ENCODE measurements at regions not wholly inside any gene's neighbourhood (a gene's known extent, or its start where the extent isn't known, plus 50 kb on each side); places are given as distances from the start of the nearest gene placed in this dataset.

- TF ChIP-seq, protein P1, sequence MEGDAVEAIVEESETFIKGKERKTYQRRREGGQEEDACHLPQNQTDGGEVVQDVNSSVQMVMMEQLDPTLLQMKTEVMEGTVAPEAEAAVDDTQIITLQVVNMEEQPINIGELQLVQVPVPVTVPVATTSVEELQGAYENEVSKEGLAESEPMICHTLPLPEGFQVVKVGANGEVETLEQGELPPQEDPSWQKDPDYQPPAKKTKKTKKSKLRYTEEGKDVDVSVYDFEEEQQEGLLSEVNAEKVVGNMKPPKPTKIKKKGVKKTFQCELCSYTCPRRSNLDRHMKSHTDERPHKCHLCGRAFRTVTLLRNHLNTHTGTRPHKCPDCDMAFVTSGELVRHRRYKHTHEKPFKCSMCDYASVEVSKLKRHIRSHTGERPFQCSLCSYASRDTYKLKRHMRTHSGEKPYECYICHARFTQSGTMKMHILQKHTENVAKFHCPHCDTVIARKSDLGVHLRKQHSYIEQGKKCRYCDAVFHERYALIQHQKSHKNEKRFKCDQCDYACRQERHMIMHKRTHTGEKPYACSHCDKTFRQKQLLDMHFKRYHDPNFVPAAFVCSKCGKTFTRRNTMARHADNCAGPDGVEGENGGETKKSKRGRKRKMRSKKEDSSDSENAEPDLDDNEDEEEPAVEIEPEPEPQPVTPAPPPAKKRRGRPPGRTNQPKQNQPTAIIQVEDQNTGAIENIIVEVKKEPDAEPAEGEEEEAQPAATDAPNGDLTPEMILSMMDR (conservative IDR thresholded peaks at IDR 0.05; ENCODE audit: control insufficient read depth, insufficient read depth, low read depth, low read length) = no peak
Observed at GRCh38 chr7:23944131-23944530, 234.1 kb downstream of the STK31 start.

GRCh38 chr7:23945472-23945871, 235.5 kb downstream of the STK31 start:
- TF ChIP-seq, protein P1 (conservative IDR thresholded peaks at IDR 0.05; ENCODE audit: control insufficient read depth, insufficient read depth, low read depth, low read length) = no peak
- no peak overlapping the region for H3K4me3 ChIP-seq (ENCODE audit: control insufficient read depth, low read depth, low read length)
- DNase-seq (ENCODE audit: low read depth) = no peak

More at GRCh38 chr7:23944131-23944530, 234.1 kb downstream of the STK31 start:
- no peak overlapping the region for H3K4me3 ChIP-seq (ENCODE audit: control insufficient read depth, low read depth, low read length)
- DNase-seq (ENCODE audit: low read depth) = no peak

- no peak for DNase-seq (ENCODE audit: low read depth)
- no peak overlapping the region for H3K4me3 ChIP-seq (ENCODE audit: control insufficient read depth, low read depth, low read length)
- TF ChIP-seq, protein P1 (conservative IDR thresholded peaks at IDR 0.05; ENCODE audit: control insufficient read depth, insufficient read depth, low read depth, low read length) = no peak
Observed at GRCh38 chr7:23955145-23955544, 245.1 kb downstream of the STK31 start.

- TF ChIP-seq, protein P1 (conservative IDR thresholded peaks at IDR 0.05; ENCODE audit: control insufficient read depth, insufficient read depth, low read depth, low read length) = no peak
- no peak overlapping the region for H3K4me3 ChIP-seq (ENCODE audit: control insufficient read depth, low read depth, low read length)
- no peak for DNase-seq (ENCODE audit: low read depth)
Observed at GRCh38 chr7:23955600-23956149, 245.7 kb downstream of the STK31 start.

DNA sequence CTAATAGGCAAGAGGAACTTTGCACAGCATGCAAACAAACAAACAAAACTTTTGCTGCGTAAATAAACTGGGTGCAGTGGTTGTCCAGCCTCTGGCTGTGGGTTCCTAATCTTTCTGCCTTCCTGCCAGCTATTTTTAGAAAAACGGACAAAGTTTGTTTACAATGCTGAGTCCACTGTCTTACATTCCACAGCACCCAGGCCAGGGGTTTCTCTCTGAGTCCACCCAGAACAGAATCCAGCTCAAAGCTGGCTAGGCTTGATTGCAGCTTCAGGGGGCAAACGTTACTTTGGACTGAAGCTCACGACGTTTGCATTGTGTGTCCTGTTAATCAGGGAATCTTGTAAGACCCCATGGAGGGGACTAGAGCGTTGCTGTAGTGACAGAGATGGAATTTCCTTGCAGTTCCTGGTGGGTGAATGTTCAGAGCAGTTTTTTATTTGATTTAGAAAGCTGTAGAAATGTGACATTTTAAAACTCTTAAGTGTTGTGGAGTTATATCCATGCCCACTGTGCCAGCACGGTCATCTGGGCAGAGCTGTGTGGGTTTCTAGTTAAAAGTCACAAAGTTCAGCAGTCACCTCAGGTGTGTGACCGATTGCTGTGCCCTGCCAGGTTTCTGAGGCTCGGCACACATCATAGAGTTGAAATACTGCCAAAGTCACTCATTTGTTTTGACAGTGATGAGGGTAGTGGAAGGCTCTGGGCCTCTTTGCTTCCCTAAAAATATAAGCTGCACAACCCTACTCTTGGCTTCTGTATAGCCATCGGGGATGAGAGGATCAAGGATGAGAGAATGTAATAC, 247.0 kb downstream of the STK31 start:
- no peak overlapping the region for H3K4me3 ChIP-seq (ENCODE audit: control insufficient read depth, low read depth, low read length)
- TF ChIP-seq, protein P1 (conservative IDR thresholded peaks at IDR 0.05; ENCODE audit: control insufficient read depth, insufficient read depth, low read depth, low read length) = no peak
- DNase-seq (ENCODE audit: low read depth) = no peak

DNA sequence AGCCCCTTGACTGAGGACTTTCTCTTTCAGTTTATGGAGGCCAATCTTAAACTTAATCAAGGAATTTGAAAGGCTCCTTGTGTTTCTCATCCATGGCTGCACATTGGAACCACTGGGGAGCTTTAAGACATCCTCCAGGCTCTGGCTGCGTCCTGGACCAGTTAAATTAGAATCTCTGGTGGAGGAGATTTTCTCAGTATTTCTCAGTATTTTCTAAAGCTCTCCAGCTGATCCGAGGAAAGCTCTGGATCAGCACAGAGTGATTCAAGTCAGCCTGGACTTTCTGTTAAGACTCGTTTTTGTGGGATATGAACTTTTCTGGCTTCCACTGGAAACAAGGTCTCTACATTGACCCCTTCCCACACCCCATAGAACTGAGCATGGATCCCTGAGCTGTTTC, 249.8 kb downstream of the STK31 start:
- no peak overlapping the region for H3K4me3 ChIP-seq (ENCODE audit: control insufficient read depth, low read depth, low read length)
- TF ChIP-seq, protein P1 (conservative IDR thresholded peaks at IDR 0.05; ENCODE audit: control insufficient read depth, insufficient read depth, low read depth, low read length) = no peak
- no peak for DNase-seq (ENCODE audit: low read depth)
